Smooth muscle cell (in vitro differentiated cells): ENCODE measurements at regions not wholly inside any gene's neighbourhood (a gene's known extent, or its start where the extent isn't known, plus 50 kb on each side); places are given as distances from the start of the nearest gene placed in this dataset.

Source experiments
- DNase-seq: peaks from one replicate; lab custom pipeline; 2025; ENCODE audit not compliant: unreplicated experiment; lab: John Stamatoyannopoulos, UW
- H2AFZ ChIP-seq: fragments of 200-600 bp; sonication (generic); 2 replicates; pipeline ENCODE4 v1.6.0; 2016; ENCODE audit warnings: antibody characterized with exemption, low read depth, mild to moderate bottlenecking
- H3F3A ChIP-seq: fragments of 200-600 bp; sonication (generic); 2 replicates; pipeline ENCODE4 v1.6.0; 2017; ENCODE audit warnings: antibody characterized with exemption, low read depth
- H3K27ac ChIP-seq: fragments of 200-600 bp; sonication (generic); 2 replicates; pipeline ENCODE4 v1.5.1; 2016; ENCODE audit warnings: low read depth, mild to moderate bottlenecking
- H3K27me3 ChIP-seq: fragments of 200-600 bp; sonication (generic); 2 replicates; pipeline ENCODE4 v1.6.1; 2016; ENCODE audit warnings: low read depth, mild to moderate bottlenecking
- H3K36me3 ChIP-seq: fragments of 200-600 bp; sonication (generic); 2 replicates; pipeline ENCODE4 v1.5.1; 2016; ENCODE audit warnings: low read depth
- H3K4me1 ChIP-seq: fragments of 200-600 bp; sonication (generic); 2 replicates; pipeline ENCODE4 v1.5.1; 2016; ENCODE audit warnings: low read depth
- H3K4me2 ChIP-seq: fragments of 200-600 bp; sonication (generic); 2 replicates; pipeline ENCODE4 v1.6.0; 2016; ENCODE audit warnings: mild to moderate bottlenecking
- H3K4me3 ChIP-seq: fragments of 200-600 bp; sonication (generic); 2 replicates; pipeline ENCODE4 v1.5.1; 2016; ENCODE audit warnings: mild to moderate bottlenecking
- H3K79me2 ChIP-seq: fragments of 200-600 bp; sonication (generic); 2 replicates; pipeline ENCODE4 v1.6.0; 2016; ENCODE audit warnings: low read depth, mild to moderate bottlenecking
- H3K9ac ChIP-seq: fragments of 200-600 bp; sonication (generic); 2 replicates; pipeline ENCODE4 v1.6.0; 2016; ENCODE audit warnings: low read depth
- H3K9me3 ChIP-seq: fragments of 200-600 bp; sonication (generic); replicated peaks from 2 replicates; pipeline ENCODE4 v1.5.1; 2016; ENCODE audit warnings: low read depth
- H4K20me1 ChIP-seq: fragments of 200-600 bp; sonication (generic); 2 replicates; pipeline ENCODE4 v1.6.0; 2016; ENCODE audit warnings: low read depth
- CTCF ChIP-seq: fragments of 200-600 bp; sonication (generic); IDR thresholded peaks from 2 replicates; pipeline ENCODE4 v1.5.1; 2017; ENCODE audit warnings: borderline replicate concordance, mild to moderate bottlenecking, antibody characterized with exemption; ENCODE audit not compliant: insufficient read depth, poor library complexity, severe bottlenecking
- WGBS: methylation state at CpG from one replicate; pipeline ENCODE4 v1.1.7; 2016; ENCODE audit warnings: low lambda C conversion rate; 5-methylcytosine and 5-hydroxymethylcytosine counted together

GRCh38 chr16:17578981-17579874 lies 108.5 kb upstream of the XYLT1 start:
- Histone ChIP-seq H3K36me3 (no peaks in the 10 kb centered on the region), H2AFZ (no peak overlapping the region), H3K4me2 (peak overlapping the region; percentile 42), H3F3A (no peaks in the 10 kb centered on the region), H3K4me1 (no peaks in the 10 kb centered on the region), H3K27me3 (peaks cover 4% of the 10 kb centered on the region), H3K9ac (no peak overlapping the region), H3K27ac (no peak overlapping the region), H4K20me1 (no peaks in the 10 kb centered on the region), H3K4me3 (no peak overlapping the region), H3K9me3 (no peaks in the 10 kb centered on the region), H3K79me2 (no peaks in the 10 kb centered on the region)
- DNase-seq: peak; percentile 8
- peak; percentile 88 for TF ChIP-seq CTCF
- 29% methylated on average over 10 of the region's 10 CpGs for WGBS

- no peaks in the 10 kb centered on the region for H4K20me1 ChIP-seq
- no peak overlapping the region for H3K9ac ChIP-seq
- H3K27ac ChIP-seq: no peak overlapping the region
- no peak overlapping the region for H3K4me2 ChIP-seq
- H3K4me1 ChIP-seq: no peaks in the 10 kb centered on the region
- H3K79me2 ChIP-seq: no peaks in the 10 kb centered on the region
- TF ChIP-seq CTCF: no peak
- peaks cover 3% of the 10 kb centered on the region for H3F3A ChIP-seq
- 83% methylated on average over 3 of the region's 3 CpGs for WGBS
- H2AFZ ChIP-seq: no peak overlapping the region
- no peak for DNase-seq
- H3K36me3 ChIP-seq: no peaks in the 10 kb centered on the region
- no peak overlapping the region for H3K4me3 ChIP-seq
- peaks cover 4% of the 10 kb centered on the region for H3K27me3 ChIP-seq
- H3K9me3 ChIP-seq: no peaks in the 10 kb centered on the region
These were observed 103.5 kb upstream of the XYLT1 start for GRCh38 chr16:17574256-17574655.

GRCh38 chr16:17572145-17572544 lies 101.4 kb upstream of the XYLT1 start:
- no peak for TF ChIP-seq CTCF
- no peak overlapping the region for H3K4me3 ChIP-seq
- WGBS: 100% methylated on average over 1 of the region's 1 CpG
- peak overlapping the region; percentile 64 for H3K27ac ChIP-seq
- no peak overlapping the region for H2AFZ ChIP-seq
- H3K4me2 ChIP-seq: no peak overlapping the region
- no peaks in the 10 kb centered on the region for H3K36me3 ChIP-seq
- H3F3A ChIP-seq: peaks cover 3% of the 10 kb centered on the region
- DNase-seq: no peak
- H3K27me3 ChIP-seq: peaks cover 2% of the 10 kb centered on the region
- no peaks in the 10 kb centered on the region for H4K20me1 ChIP-seq
- no peaks in the 10 kb centered on the region for H3K9me3 ChIP-seq
- no peaks in the 10 kb centered on the region for H3K79me2 ChIP-seq
- H3K9ac ChIP-seq: no peak overlapping the region
- no peaks in the 10 kb centered on the region for H3K4me1 ChIP-seq
